GM18519 (cell line): ENCODE measurements at regions not wholly inside any gene's neighbourhood (a gene's known extent, or its start where the extent isn't known, plus 50 kb on each side); places are given as distances from the start of the nearest gene placed in this dataset.

Source experiments
- ATAC-seq: cut with Tn5 transposase; IDR thresholded peaks from one replicate; pipeline ENCODE4 v1.9.1; 2021; ENCODE audit warnings: mild to moderate bottlenecking, moderate library complexity; ENCODE audit not compliant: unreplicated experiment, low FRiP score

GRCh38 chr11:104369761-104370160 lies 205.8 kb upstream of the PDGFD start:
- ATAC-seq = no peak

GRCh38 chr11:104366321-104366734 lies 202.4 kb upstream of the PDGFD start:
- no peak for ATAC-seq

GRCh38 chr11:104365676-104366075 lies 201.7 kb upstream of the PDGFD start:
- no peak for ATAC-seq

- no peak for ATAC-seq
Measured at GRCh38 chr11:104361975-104362374, 198.0 kb upstream of the PDGFD start.

- no peak for ATAC-seq
Measured at GRCh38 chr11:104352036-104352435, 188.1 kb upstream of the PDGFD start.

GRCh38 chr11:104343578-104343977 lies 179.6 kb upstream of the PDGFD start:
- ATAC-seq = peak; percentile 83

- no peak for ATAC-seq
Measured at GRCh38 chr11:104340590-104340989, 176.6 kb upstream of the PDGFD start.

- ATAC-seq = no peak
Measured at GRCh38 chr11:104339380-104339831, 175.5 kb upstream of the PDGFD start.

- no peak for ATAC-seq
Measured at GRCh38 chr11:104338186-104338585, 174.2 kb upstream of the PDGFD start.

GRCh38 chr11:104337273-104337672 lies 173.3 kb upstream of the PDGFD start:
- ATAC-seq = no peak

GRCh38 chr11:104333977-104334376 lies 170.0 kb upstream of the PDGFD start:
- peak; percentile 75 for ATAC-seq

- ATAC-seq = no peak
Measured at GRCh38 chr11:104332110-104332509, 168.2 kb upstream of the PDGFD start.

- no peak for ATAC-seq
Measured at GRCh38 chr11:104329078-104329665, 165.2 kb upstream of the PDGFD start.

GRCh38 chr11:104328512-104328907 lies 164.6 kb upstream of the PDGFD start:
- ATAC-seq = no peak

GRCh38 chr11:104327861-104328511 lies 164.0 kb upstream of the PDGFD start:
- no peak for ATAC-seq

- no peak for ATAC-seq
Measured at GRCh38 chr11:104325093-104325492, 161.1 kb upstream of the PDGFD start.

GRCh38 chr11:104324276-104324675 lies 160.3 kb upstream of the PDGFD start:
- no peak for ATAC-seq

GRCh38 chr11:104323841-104324240 lies 159.9 kb upstream of the PDGFD start:
- no peak for ATAC-seq

GRCh38 chr11:104322696-104323095 lies 158.7 kb upstream of the PDGFD start:
- no peak for ATAC-seq

GRCh38 chr11:104320956-104321355 lies 157.0 kb upstream of the PDGFD start:
- ATAC-seq = no peak

GRCh38 chr11:104320097-104320496 lies 156.2 kb upstream of the PDGFD start:
- no peak for ATAC-seq

GRCh38 chr11:104319396-104319795 lies 155.4 kb upstream of the PDGFD start:
- ATAC-seq = no peak
